ENCODE measurements at regions not wholly inside any gene's neighbourhood (a gene's known extent, or its start where the extent isn't known, plus 50 kb on each side); places are given as distances from the start of the nearest gene placed in this dataset.

DNA sequence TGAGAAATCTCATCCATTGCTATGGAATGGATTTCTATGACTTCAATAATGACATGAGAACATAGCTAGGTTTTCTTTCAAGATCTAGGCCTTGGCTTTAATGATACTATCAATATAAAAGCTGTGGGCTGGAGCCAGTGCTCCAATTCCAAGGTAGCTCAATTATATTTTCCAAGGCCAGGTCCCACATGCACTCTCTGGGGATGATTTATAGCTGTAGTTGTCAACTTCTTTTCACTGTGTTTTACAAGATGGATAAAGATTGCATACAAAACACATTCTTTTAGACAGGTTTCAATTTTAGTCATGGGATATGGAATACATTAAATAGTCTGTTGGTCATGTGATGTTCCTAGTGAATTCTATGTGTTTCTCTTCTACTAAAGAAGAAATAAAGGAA, 156.7 kb downstream of the DCAF12L1 start:
- Histone ChIP-seq H3K27me3 (ENCODE audit: insufficient read depth, low read depth, low read length) (no peaks in the 10 kb centered on the region), H3K9me3 (ENCODE audit: low read length) (no peaks in the 10 kb centered on the region), H2AFZ (ENCODE audit: low read depth, low read length) (no peak overlapping the region), H3K4me3 (ENCODE audit: low read length) (no peak overlapping the region), H3K36me3 (ENCODE audit: insufficient read depth, low read length) (no peaks in the 10 kb centered on the region), H3F3A (ENCODE audit: insufficient read depth, low read length, poor library complexity, severe bottlenecking) (no peaks in the 10 kb centered on the region), H3K4me2 (ENCODE audit: low read length) (no peak overlapping the region), H3K79me2 (replicated peaks; ENCODE audit: insufficient read depth, low read length) (no peaks in the 10 kb centered on the region), H4K20me1 (ENCODE audit: insufficient read depth) (no peaks in the 10 kb centered on the region), H3K9ac (ENCODE audit: low read length) (no peak overlapping the region), H3K27ac (ENCODE audit: low read length) (no peak overlapping the region), H3K9me2 (ENCODE audit: insufficient read depth, low read length) (no peaks in the 10 kb centered on the region)
- TF ChIP-seq MXI1 (conservative IDR thresholded peaks at IDR 0.05; ENCODE audit: poor library complexity, severe bottlenecking) (no peak), EZH2 (IDR thresholded peaks at IDR 0.05; ENCODE audit: borderline replicate concordance, insufficient read depth, low read length, poor library complexity, severe bottlenecking) (no peak), SMC3 (conservative IDR thresholded peaks at IDR 0.05; ENCODE audit: poor library complexity) (no peak), EP300 (conservative IDR thresholded peaks at IDR 0.05; ENCODE audit: poor library complexity, severe bottlenecking) (peak; percentile 35), TAF1 (IDR thresholded peaks at IDR 0.05; ENCODE audit: low read depth) (no peak), RAD21 (conservative IDR thresholded peaks at IDR 0.05) (no peak), POLR2AphosphoS5 (IDR thresholded peaks at IDR 0.05) (peak; percentile 65)
- TF ChIP-seq, protein P1, sequence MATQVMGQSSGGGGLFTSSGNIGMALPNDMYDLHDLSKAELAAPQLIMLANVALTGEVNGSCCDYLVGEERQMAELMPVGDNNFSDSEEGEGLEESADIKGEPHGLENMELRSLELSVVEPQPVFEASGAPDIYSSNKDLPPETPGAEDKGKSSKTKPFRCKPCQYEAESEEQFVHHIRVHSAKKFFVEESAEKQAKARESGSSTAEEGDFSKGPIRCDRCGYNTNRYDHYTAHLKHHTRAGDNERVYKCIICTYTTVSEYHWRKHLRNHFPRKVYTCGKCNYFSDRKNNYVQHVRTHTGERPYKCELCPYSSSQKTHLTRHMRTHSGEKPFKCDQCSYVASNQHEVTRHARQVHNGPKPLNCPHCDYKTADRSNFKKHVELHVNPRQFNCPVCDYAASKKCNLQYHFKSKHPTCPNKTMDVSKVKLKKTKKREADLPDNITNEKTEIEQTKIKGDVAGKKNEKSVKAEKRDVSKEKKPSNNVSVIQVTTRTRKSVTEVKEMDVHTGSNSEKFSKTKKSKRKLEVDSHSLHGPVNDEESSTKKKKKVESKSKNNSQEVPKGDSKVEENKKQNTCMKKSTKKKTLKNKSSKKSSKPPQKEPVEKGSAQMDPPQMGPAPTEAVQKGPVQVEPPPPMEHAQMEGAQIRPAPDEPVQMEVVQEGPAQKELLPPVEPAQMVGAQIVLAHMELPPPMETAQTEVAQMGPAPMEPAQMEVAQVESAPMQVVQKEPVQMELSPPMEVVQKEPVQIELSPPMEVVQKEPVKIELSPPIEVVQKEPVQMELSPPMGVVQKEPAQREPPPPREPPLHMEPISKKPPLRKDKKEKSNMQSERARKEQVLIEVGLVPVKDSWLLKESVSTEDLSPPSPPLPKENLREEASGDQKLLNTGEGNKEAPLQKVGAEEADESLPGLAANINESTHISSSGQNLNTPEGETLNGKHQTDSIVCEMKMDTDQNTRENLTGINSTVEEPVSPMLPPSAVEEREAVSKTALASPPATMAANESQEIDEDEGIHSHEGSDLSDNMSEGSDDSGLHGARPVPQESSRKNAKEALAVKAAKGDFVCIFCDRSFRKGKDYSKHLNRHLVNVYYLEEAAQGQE (IDR thresholded peaks at IDR 0.05; ENCODE audit: borderline replicate concordance) = peak; percentile 91
- TF ChIP-seq, protein P2, sequence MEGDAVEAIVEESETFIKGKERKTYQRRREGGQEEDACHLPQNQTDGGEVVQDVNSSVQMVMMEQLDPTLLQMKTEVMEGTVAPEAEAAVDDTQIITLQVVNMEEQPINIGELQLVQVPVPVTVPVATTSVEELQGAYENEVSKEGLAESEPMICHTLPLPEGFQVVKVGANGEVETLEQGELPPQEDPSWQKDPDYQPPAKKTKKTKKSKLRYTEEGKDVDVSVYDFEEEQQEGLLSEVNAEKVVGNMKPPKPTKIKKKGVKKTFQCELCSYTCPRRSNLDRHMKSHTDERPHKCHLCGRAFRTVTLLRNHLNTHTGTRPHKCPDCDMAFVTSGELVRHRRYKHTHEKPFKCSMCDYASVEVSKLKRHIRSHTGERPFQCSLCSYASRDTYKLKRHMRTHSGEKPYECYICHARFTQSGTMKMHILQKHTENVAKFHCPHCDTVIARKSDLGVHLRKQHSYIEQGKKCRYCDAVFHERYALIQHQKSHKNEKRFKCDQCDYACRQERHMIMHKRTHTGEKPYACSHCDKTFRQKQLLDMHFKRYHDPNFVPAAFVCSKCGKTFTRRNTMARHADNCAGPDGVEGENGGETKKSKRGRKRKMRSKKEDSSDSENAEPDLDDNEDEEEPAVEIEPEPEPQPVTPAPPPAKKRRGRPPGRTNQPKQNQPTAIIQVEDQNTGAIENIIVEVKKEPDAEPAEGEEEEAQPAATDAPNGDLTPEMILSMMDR (IDR thresholded peaks at IDR 0.05; ENCODE audit: poor library complexity, severe bottlenecking) = no peak

DNA sequence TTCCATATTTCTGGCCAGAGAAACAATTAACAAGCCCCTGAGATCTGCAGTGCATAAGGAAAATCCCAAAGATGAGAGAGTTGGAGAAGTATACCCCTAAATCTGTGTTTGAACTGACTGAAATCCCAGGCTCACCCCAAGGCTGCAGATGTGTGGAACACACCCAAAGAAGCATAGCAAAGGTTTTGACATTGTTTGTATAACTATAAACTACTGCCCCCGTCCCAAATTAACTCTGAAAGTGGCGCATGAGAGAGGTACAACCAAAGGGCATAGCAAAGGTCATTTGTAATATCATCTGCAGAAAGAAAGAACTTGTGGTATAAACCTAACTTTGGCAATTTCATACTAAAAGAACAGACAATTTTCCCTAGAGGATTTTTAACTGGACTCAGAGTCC, 157.9 kb downstream of the DCAF12L1 start:
- no peaks in the 10 kb centered on the region for H3K9me2 ChIP-seq (ENCODE audit: insufficient read depth, low read length)
- H3K9ac ChIP-seq (ENCODE audit: low read length) = no peak overlapping the region
- H4K20me1 ChIP-seq (ENCODE audit: insufficient read depth) = no peaks in the 10 kb centered on the region
- TF ChIP-seq SMC3 (conservative IDR thresholded peaks at IDR 0.05; ENCODE audit: poor library complexity) (no peak), TAF1 (IDR thresholded peaks at IDR 0.05; ENCODE audit: low read depth) (no peak), RAD21 (conservative IDR thresholded peaks at IDR 0.05) (no peak), EZH2 (IDR thresholded peaks at IDR 0.05; ENCODE audit: borderline replicate concordance, insufficient read depth, low read length, poor library complexity, severe bottlenecking) (no peak), POLR2AphosphoS5 (IDR thresholded peaks at IDR 0.05) (no peak), MXI1 (conservative IDR thresholded peaks at IDR 0.05; ENCODE audit: poor library complexity, severe bottlenecking) (no peak), EP300 (conservative IDR thresholded peaks at IDR 0.05; ENCODE audit: poor library complexity, severe bottlenecking) (no peak)
- TF ChIP-seq, protein P1 (IDR thresholded peaks at IDR 0.05; ENCODE audit: borderline replicate concordance) = no peak
- TF ChIP-seq, protein P2 (IDR thresholded peaks at IDR 0.05; ENCODE audit: poor library complexity, severe bottlenecking) = no peak
- no peak overlapping the region for H3K4me3 ChIP-seq (ENCODE audit: low read length)
- no peaks in the 10 kb centered on the region for H3K9me3 ChIP-seq (ENCODE audit: low read length)
- no peaks in the 10 kb centered on the region for H3K27me3 ChIP-seq (ENCODE audit: insufficient read depth, low read depth, low read length)
- no peaks in the 10 kb centered on the region for H3K36me3 ChIP-seq (ENCODE audit: insufficient read depth, low read length)
- no peaks in the 10 kb centered on the region for H3F3A ChIP-seq (ENCODE audit: insufficient read depth, low read length, poor library complexity, severe bottlenecking)
- no peak overlapping the region for H3K27ac ChIP-seq (ENCODE audit: low read length)
- H3K4me2 ChIP-seq (ENCODE audit: low read length) = no peak overlapping the region
- H2AFZ ChIP-seq (ENCODE audit: low read depth, low read length) = no peak overlapping the region
- no peaks in the 10 kb centered on the region for H3K79me2 ChIP-seq (replicated peaks; ENCODE audit: insufficient read depth, low read length)

Measured in neural cell (in vitro differentiated cells).